ENCODE measurements at regions not wholly inside any gene's neighbourhood (a gene's known extent, or its start where the extent isn't known, plus 50 kb on each side); places are given as distances from the start of the nearest gene placed in this dataset.

- no peak for TF ChIP-seq CTCF (IDR thresholded peaks at IDR 0.05)
- no peak for TF ChIP-seq POLR2A (IDR thresholded peaks at IDR 0.05)
Measured at GRCh38 chr9:81150016-81150625, 539.2 kb downstream of the TLE1 start.

All from vagina (tissue), 2 donors.